Fibroblast of upper back skin (primary cell): ENCODE measurements at regions not wholly inside any gene's neighbourhood (a gene's known extent, or its start where the extent isn't known, plus 50 kb on each side); places are given as distances from the start of the nearest gene placed in this dataset.

ENCODE experiments used
- DNase-seq: peaks from one replicate; pipeline ENCODE4 v3.0.0-alpha.2; 2013

DNA sequence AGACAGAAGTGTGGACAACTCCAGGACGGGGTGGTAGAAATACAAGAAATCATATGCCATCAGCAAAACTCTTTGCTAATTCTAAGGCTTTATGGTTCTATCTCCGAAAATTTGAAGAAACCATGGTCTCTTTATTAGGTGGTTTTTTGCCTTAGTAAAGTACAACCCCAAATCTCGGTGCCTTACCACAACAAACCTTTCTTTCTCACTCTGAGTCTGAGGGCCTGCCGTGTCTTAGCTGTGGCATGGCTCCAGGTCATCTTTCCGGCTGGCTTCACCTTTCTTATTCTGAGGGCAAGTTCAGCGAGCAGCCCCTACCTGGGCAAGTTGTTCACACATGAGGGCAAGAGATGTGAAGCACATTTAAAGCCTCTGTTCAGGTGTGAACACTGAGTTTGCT lies 280.6 kb downstream of the TTLL7 start:
- DNase-seq: no peak

DNA sequence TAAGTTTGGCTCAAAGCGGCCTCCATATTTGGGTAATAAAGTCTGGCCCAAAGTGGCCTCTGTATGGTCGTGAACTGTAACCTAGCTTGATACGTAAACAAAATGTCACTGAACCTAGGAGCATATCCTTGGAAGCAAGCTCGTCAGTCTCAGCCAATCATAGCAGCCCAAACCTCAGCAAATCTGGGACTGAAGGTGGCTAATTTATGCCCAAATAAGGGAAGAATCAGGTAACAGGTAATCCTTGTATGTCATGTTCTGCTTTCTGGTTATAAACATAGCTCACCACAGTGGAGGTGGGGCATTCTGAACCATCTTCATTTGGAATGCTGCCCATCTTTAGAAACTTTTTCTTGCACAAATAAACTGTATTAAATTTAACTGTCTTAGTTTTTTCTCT lies 281.1 kb downstream of the TTLL7 start:
- DNase-seq: no peak

- peak; percentile 35 for DNase-seq
Observed at GRCh38 chr1:83716641-83717040, 282.3 kb downstream of the TTLL7 start.

GRCh38 chr1:83715550-83715949 lies 283.4 kb downstream of the TTLL7 start:
- DNase-seq: no peak

DNA sequence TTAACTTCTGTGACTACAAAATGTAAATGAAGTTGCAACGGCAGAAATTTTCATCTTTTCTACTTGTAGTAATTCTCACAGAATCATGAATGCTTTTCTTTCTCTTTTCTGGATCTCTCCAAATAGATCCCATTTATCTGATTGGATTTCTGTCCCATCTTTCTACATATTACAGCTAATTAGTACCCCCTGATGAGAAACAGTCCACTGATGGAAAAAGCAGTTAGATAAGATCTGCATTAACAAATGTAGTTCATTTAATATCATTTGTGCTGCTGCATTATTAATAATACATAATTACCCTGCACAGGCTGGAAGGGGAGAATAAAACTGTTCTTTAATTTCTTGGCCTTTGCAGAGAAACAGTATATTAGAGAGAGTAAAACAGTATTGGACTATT lies 289.3 kb downstream of the TTLL7 start:
- no peak for DNase-seq

DNA sequence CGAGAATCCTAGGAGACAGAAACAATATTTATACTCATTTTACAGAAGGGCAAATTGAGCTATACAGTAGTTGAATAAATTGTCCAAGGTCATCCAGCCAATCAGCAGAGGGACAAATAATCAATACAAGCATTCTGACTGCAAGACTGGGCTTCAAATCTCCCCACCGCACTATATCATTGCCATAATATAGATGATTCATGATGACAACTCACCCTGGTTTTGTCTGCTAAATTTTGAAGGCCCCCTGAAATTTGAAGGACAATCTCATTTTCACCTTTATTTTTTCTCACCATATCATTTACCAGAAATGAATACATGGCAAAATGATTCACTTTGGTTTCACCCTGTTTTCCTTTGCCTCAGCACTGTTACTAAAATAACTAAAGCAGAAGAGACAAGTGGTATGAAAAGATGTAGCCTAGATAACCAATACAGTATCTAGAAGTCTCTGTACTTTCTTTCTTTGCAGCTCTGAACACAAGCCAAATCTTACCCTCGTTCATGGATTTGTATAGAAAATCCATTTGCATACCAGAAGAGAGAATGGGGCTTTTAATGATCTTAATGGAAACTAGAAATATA lies 292.5 kb downstream of the TTLL7 start:
- no peak for DNase-seq

DNA sequence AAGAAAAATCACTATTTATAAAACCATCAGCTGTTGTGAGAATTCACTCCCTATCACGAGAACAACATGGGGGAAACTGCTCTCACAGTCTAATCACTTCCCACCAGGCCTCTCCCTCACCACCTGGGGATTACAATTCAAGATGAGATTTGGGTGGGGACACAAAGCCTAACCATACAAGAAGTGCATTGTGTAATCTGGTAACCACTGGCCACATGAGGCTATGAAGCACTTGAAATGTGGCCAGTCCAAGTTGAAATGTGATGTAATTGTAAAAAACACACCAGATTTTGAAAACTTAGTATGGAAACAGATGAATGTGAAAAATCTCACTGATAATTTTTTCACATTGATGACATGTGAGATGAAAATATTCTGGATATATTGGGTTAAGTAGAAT lies 293.8 kb downstream of the TTLL7 start:
- peak; percentile 55 for DNase-seq

- no peak for DNase-seq
Observed at GRCh38 chr1:83704350-83704749, 294.6 kb downstream of the TTLL7 start.

GRCh38 chr1:83702356-83702755 lies 296.6 kb downstream of the TTLL7 start:
- no peak for DNase-seq

DNA sequence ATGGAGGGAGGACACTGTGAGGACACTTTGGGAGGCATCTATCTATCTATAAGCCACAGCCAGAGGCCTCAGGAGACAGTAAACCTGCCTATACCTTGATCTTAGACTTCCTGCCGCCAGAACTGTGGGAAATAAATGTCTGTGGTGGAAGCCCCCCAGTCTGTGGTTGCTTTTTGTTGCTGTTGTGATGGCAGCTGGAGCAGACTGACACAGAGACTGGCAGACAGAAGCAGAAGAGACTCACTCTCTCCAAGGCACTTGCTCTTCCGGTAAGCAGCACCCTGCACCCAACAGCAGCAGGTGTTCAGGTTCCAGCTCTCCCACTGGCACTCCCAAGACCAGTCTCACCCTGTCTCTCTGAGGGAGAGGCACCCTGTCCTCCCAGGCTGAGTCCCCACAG lies 297.6 kb downstream of the TTLL7 start:
- DNase-seq: no peak

DNA sequence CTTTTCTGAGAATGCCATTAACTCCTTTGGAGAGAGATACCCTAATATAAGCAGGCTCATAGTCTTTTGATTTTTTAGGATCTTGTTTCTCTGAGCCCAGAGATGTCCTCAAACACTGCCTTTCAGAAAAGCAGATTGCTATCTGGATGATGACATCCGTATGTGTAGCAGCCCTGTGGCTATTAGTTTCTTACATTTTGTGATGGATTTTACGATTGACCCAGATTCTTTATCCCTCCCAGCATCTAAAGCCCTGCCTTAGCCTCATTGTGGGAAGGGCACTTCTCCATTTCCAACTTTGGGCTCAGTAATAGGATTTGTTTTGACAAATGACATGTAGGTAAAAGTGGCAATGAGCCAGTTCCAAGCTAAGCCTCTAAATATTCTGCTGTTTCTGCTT lies 300.3 kb downstream of the TTLL7 start:
- DNase-seq: no peak

DNA sequence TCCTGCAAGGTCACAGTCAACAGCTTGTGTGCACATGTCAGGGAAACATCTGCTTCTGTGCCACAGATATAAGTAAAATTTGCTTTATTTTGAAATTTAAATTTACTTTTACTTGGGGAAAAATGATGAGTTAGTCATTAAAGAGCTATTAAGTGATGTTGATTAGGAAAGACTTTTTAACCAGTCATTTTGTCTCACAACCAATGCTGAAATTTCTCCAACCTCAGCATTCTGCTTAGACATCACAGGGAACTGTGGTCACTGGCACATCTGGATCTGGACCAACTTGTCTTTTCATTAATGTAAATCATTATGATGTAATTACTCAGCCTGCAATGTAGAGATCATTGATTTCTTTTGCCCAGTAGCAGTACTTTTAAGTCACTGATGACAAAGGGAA lies 301.0 kb downstream of the TTLL7 start:
- DNase-seq: peak; percentile 24

DNA sequence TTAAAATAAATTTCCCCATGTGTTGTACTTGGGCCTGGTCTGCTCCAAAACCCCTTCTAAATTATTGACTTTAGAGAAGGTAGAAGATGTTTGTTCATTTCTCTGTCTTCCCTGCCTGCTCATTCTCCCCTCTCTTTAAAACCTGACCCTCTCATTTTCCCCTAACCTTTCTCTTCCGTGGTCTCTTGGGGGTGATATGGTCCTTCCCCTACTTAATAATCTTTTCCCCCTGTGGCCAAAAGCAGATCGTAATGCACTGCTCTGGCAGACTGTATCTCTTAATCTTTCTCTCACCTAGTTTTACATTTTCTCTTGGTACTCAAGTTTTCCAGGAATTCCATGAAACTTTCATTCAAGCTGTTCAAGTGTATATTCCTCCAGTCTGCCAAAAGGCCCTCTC lies 301.7 kb downstream of the TTLL7 start:
- no peak for DNase-seq

DNA sequence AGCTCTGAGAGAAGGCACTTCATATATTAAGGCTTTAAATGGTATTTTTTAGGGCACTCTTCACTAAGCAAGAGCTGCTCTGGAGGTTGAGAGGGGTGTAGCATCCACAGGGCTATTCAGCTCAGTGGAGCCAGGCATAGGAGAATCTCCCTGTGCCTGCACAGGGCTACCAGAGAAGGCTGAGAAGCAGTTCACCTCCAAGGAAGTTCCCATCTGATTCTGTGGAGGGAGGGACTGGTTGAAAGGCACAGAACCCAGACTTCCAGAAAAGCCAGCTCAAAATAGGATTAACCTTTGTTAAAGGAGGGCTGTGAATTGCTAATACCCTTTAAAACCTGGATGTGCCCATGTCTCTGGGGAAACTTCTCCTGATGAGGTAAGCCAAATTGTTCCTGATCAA lies 304.5 kb downstream of the TTLL7 start:
- no peak for DNase-seq

DNA sequence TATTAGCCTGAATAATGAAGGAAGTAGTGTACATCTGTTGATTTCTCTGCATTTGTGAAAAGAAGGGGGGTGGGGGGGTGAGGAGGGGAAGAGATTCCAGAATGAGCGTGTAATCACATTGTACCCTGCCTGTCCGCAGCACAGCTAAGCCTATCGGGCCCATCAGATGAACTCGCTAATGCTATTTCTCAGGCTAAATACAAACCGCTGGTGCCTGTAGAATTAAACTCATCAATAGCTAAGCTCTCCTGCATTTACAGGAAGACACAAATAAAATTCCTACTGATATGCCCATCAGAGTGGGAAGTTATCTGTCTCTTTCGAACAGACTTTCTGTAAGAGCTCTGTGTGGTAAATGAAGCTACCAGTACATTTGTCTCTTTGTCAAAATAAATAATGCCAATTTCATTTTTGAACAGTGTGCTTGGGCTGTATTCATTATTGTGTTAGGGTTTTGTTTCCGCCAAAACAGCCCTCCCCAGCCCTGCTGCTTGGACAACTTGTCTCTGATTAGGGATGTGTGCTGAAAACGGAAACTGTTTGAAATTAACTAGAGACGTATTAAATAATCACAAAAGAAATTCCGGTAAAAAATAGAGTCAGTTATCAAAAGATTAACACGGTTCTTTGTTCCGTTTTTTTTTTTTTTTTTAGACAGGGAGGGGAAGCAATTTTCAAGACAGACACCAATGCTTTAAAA lies 305.4 kb downstream of the TTLL7 start:
- DNase-seq: peak; percentile 38

DNA sequence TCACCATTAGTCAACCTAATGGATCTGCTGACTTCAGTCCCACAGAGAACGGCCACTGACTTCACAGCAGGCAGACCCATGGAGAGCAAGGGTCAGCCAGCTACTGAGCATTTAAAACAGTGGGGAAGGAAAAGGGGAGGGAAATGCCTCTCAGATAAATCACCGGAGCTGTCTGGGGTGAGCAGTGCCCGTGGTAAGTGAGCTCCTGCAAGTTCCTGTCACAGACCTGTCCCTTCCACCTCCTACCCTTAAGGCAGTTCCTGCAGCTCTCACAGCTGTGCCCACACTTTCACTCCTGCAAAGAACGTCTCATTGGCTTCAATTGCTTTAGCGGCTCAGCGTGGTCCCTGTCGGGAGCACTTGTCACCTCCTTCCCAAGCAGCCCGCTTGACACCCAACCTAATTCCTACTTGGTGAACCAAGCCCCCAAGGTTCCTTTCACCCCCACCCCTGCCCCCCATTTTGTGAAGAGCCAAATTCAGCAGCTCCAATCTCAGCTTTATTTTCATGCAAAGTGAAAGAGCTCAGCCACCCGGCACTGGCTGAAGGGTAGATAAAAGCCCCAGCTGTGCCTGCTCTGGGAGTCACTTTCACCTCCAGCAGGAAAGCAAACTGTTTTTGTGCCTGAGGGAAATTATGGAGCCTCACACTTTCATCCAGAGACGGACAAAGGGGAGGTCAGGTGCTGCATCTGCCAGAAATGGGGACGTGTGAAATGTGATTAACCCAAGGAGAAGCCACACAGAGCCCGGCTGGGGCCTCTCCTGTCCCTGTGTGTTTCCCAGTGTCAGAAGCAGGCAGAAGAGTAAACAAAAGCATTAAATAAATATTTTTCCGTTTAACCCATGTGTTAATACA lies 306.2 kb downstream of the TTLL7 start:
- peak; percentile 41 for DNase-seq

- DNase-seq: no peak
Observed at GRCh38 chr1:83691953-83692500, 306.9 kb downstream of the TTLL7 start.

DNA sequence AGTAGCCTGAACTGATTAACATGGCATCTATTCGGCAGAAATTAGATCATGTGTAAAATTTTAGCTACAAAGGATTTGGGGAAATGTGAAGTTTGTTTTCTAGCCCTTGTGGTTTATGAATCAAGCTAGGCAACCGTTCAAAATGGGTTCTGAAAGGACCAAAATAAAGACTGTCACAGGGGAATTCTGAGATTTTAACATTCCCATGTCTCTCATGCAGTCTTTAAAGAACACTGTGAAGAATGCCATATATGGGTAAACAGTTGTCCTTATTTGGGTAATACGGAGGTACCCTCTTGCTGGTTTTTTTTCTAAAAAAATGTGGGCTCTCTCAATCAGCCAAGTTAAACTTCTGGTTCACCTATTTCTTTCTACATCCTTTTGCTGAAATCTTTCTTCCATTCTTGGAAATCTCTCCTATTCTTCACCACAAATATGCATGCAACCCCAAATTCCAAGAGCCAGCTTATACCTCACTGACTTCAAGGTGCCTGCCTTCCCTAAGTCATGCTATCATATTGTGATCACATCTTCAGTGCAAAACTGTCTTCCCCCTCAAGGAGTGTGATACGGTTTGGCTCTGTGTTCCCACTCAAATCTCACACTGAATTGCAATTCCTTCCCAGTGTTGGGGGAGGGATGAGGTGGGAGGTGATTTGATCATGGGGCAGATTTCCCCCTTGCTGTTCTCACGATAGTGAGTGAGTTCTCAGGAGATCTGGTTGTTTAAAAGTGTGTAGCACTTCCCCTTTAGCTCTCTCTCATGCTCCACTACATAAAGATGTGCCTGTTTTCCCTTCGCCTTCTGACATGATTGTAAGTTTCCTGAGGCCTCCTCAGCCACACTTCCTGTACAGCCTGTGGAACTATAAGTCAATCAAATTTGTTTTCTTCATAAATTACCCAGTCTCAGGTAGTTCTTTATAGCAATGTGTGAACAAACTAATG lies 308.7 kb downstream of the TTLL7 start:
- peak; percentile 73 for DNase-seq

- no peak for DNase-seq
Observed at GRCh38 chr1:83682132-83682531, 316.8 kb downstream of the TTLL7 start.

GRCh38 chr1:83676106-83676505 lies 322.8 kb downstream of the TTLL7 start:
- DNase-seq: peak; percentile 36

- DNase-seq: peak; percentile 48
Observed at GRCh38 chr1:83673312-83673711, 325.6 kb downstream of the TTLL7 start.

- peak; percentile 6 for DNase-seq
Observed at GRCh38 chr1:83671586-83671985, 327.3 kb downstream of the TTLL7 start.
